CD14-positive monocyte (primary cell): ENCODE measurements at regions not wholly inside any gene's neighbourhood (a gene's known extent, or its start where the extent isn't known, plus 50 kb on each side); places are given as distances from the start of the nearest gene placed in this dataset.

ENCODE experiments used
- DNase-seq, 3 donors: peaks; one replicate each; pipeline ENCODE4 v3.0.0-alpha.2; 2011 to 2022
- H2AFZ ChIP-seq: 2 replicates; pipeline ENCODE4 v1.6.0; 2012; ENCODE audit warnings: mild to moderate bottlenecking, low read depth, low read length, inconsistent platforms; ENCODE audit not compliant: insufficient read depth, poor library complexity, severe bottlenecking
- H3K27ac ChIP-seq, 2 donors: 1 replicate in 1 of 2; 2 replicates in 1 of 2; pipeline ENCODE4 v1.5.1; 2012 to 2013; ENCODE audit warnings: low read length in 2 of 2, control low read depth in 1 of 2, inconsistent platforms in 1 of 2, low read depth in 1 of 2, mild to moderate bottlenecking in 1 of 2
- H3K27me3 ChIP-seq, 2 donors: one replicate each; pipeline versions ENCODE4 v1.6.0 to v1.6.1; 2011 to 2013; ENCODE audit warnings: low read length in 2 of 2; ENCODE audit not compliant: control insufficient read depth in 2 of 2, insufficient read depth in 2 of 2
- H3K36me3 ChIP-seq, 2 donors: replicated peaks in 1 of 2; 1 replicate in 1 of 2; 2 replicates in 1 of 2; pipeline versions ENCODE4 v1.5.1 to v1.6.1; 2012 to 2013; ENCODE audit warnings: low read length in 2 of 2, control low read depth in 1 of 2, inconsistent platforms in 1 of 2, mild to moderate bottlenecking in 1 of 2; ENCODE audit not compliant: insufficient read depth in 2 of 2, control insufficient read depth in 1 of 2
- H3K4me1 ChIP-seq, 2 donors: 1 replicate in 1 of 2; 2 replicates in 1 of 2; pipeline versions ENCODE4 v1.5.1 to v1.6.1; 2012 to 2013; ENCODE audit warnings: low read length in 2 of 2, control low read depth in 1 of 2, inconsistent platforms in 1 of 2, mild to moderate bottlenecking in 1 of 2, moderate library complexity in 1 of 2; ENCODE audit not compliant: insufficient read depth in 2 of 2, control insufficient read depth in 1 of 2
- H3K4me2 ChIP-seq: replicated peaks from 2 replicates; pipeline ENCODE3; 2012; ENCODE audit warnings: low read length, moderate library complexity, mild to moderate bottlenecking; ENCODE audit not compliant: poor library complexity, severe bottlenecking; ENCODE audit errors: extremely low read depth
- H3K4me3 ChIP-seq, 3 experiments: fragments of 200-600 bp in 1 of 3; sonication (generic) in 1 of 3; replicated peaks in 1 of 3; 1 replicate in 2 of 3; 2 replicates in 1 of 3; pipeline ENCODE4 v1.5.1; 2011 to 2013; ENCODE audit warnings: low read length in 3 of 3, mild to moderate bottlenecking in 3 of 3, control low read depth in 2 of 3, low read depth in 2 of 3, inconsistent platforms in 1 of 3, moderate library complexity in 1 of 3
- H3K79me2 ChIP-seq: 2 replicates; pipeline ENCODE4 v1.6.0; 2012; ENCODE audit warnings: mild to moderate bottlenecking, control low read depth, inconsistent platforms, low read length, moderate library complexity; ENCODE audit not compliant: insufficient read depth
- H3K9ac ChIP-seq: 2 replicates; pipeline ENCODE4 v1.6.0; 2017; ENCODE audit warnings: low read length, mild to moderate bottlenecking; ENCODE audit not compliant: insufficient read depth, poor library complexity, severe bottlenecking
- H3K9me3 ChIP-seq, 2 donors: replicated peaks in 1 of 2; 1 replicate in 1 of 2; 2 replicates in 1 of 2; pipeline versions ENCODE4 v1.5.1 to v1.6.1; 2012 to 2013; ENCODE audit warnings: low read length in 2 of 2, control low read depth in 1 of 2; ENCODE audit not compliant: control insufficient read depth in 1 of 2, insufficient read depth in 1 of 2
- H4K20me1 ChIP-seq: 2 replicates; pipeline ENCODE4 v1.6.0; 2012; ENCODE audit warnings: mild to moderate bottlenecking, low read length, control low read depth, moderate library complexity; ENCODE audit not compliant: insufficient read depth
- H3K27ac Mint-ChIP-seq, 7 donors: one replicate each; pipeline ENCODE4 v1.8.0; 2020; ENCODE audit warnings: mild to moderate bottlenecking in 7 of 7, mixed read lengths in 7 of 7, moderate library complexity in 6 of 7, inconsistent platforms in 2 of 7
- H3K27me3 Mint-ChIP-seq, 3 donors: one replicate each; pipeline ENCODE4 v1.8.0; 2021 to 2022; ENCODE audit warnings: low read depth in 3 of 3, mild to moderate bottlenecking in 3 of 3, mixed read lengths in 3 of 3, moderate library complexity in 3 of 3, inconsistent platforms in 1 of 3
- H3K36me3 Mint-ChIP-seq, 2 donors: one replicate each; pipeline ENCODE4 v1.8.0; 2020; ENCODE audit warnings: mixed read lengths in 2 of 2, inconsistent platforms in 1 of 2, mild to moderate bottlenecking in 1 of 2
- H3K4me1 Mint-ChIP-seq: one replicate; pipeline ENCODE4 v1.8.0; 2020; ENCODE audit warnings: mild to moderate bottlenecking, mixed read lengths
- H3K4me3 Mint-ChIP-seq, 2 donors: one replicate each; pipeline ENCODE4 v1.8.0; 2020; ENCODE audit warnings: mild to moderate bottlenecking in 2 of 2, mixed read lengths in 2 of 2, moderate library complexity in 1 of 2
- H3K9me3 Mint-ChIP-seq, 7 donors: one replicate each; pipeline ENCODE4 v1.8.0; 2020 to 2022; ENCODE audit warnings: mixed read lengths in 7 of 7, mild to moderate bottlenecking in 6 of 7, moderate library complexity in 6 of 7, inconsistent platforms in 2 of 7
- WGBS: methylation state at CpG from one replicate; pipeline ENCODE4 v1.1.5; 2013; ENCODE audit warnings: missing lambda C conversion rate; ENCODE audit not compliant: insufficient coverage; 5-methylcytosine and 5-hydroxymethylcytosine counted together
- intact Hi-C, 2 donors: fragments of 100-400 bp; cut with micrococcal nuclease; formaldehyde crosslinking; loops; one replicate each; pipeline versions ENCODE4 v1.15.0 to v1.15.1; 2023
- TF ChIP-seq, protein P1 (sequence below): fragments of 200-600 bp; IDR thresholded peaks from one replicate; pipeline ENCODE4 v1.8.0; 2022; ENCODE audit warnings: antibody characterized with exemption, mild to moderate bottlenecking

- Mint-ChIP-seq H3K4me3 (no peak overlapping the region), H3K27ac (no peak overlapping the region), H3K9me3 (no peaks in the 10 kb centered on the region), H3K4me1 (peaks cover 2% of the 10 kb centered on the region), H3K27me3 (no peaks in the 10 kb centered on the region), H3K36me3 (peaks cover 0 to 3% of the 10 kb centered on the region in 2 donors)
- Histone ChIP-seq H2AFZ (no peak overlapping the region), H3K36me3 (no peaks in the 10 kb centered on the region), H3K9ac (no peak overlapping the region), H3K9me3 (no peaks in the 10 kb centered on the region), H4K20me1 (no peaks in the 10 kb centered on the region), H3K27me3 (no peaks in the 10 kb centered on the region), H3K27ac (no peak overlapping the region), H3K79me2 (no peaks in the 10 kb centered on the region), H3K4me2 (no peak overlapping the region), H3K4me1 (no peaks in the 10 kb centered on the region), H3K4me3 (no peak overlapping the region)
- no peak for DNase-seq
- TF ChIP-seq, protein P1, sequence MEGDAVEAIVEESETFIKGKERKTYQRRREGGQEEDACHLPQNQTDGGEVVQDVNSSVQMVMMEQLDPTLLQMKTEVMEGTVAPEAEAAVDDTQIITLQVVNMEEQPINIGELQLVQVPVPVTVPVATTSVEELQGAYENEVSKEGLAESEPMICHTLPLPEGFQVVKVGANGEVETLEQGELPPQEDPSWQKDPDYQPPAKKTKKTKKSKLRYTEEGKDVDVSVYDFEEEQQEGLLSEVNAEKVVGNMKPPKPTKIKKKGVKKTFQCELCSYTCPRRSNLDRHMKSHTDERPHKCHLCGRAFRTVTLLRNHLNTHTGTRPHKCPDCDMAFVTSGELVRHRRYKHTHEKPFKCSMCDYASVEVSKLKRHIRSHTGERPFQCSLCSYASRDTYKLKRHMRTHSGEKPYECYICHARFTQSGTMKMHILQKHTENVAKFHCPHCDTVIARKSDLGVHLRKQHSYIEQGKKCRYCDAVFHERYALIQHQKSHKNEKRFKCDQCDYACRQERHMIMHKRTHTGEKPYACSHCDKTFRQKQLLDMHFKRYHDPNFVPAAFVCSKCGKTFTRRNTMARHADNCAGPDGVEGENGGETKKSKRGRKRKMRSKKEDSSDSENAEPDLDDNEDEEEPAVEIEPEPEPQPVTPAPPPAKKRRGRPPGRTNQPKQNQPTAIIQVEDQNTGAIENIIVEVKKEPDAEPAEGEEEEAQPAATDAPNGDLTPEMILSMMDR = no peak
- WGBS = 100% methylated on average over 3 of the region's 4 CpGs
- intact Hi-C loops = no loop called here
These were observed 95.7 kb downstream of the CYB561 start for GRCh38 chr17:63350364-63350763.

DNA sequence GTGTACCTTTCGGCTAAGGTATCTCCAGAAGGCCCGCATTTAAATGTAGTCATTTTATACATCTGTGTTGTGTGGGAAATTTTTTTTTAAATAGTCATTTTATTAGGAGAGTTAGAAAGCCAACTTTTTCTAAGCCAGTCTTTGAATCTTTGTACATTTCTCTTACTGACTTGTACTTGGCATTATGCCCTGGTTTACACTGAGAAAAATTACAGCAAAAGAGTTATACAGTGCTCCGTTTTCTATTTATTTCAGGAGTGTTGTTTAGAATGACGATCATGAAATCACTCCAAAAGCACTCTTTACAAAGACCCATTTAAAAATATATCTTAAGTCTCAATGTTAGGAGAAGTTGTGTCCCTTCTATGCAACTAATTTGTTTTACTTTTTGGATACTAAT is 91.8 kb downstream of the CYB561 start:
- Mint-ChIP-seq H3K27ac (no peak overlapping the region), H3K9me3 (no peaks in the 10 kb centered on the region), H3K36me3 (peaks cover 5 to 7% of the 10 kb centered on the region in 2 donors), H3K27me3 (no peaks in the 10 kb centered on the region), H3K4me3 (no peak overlapping the region), H3K4me1 (peaks cover 2% of the 10 kb centered on the region)
- H3K9ac ChIP-seq = no peak overlapping the region
- no peak for DNase-seq
- H3K9me3 ChIP-seq = no peaks in the 10 kb centered on the region
- H4K20me1 ChIP-seq = no peaks in the 10 kb centered on the region
- 100% methylated on average over 1 of the region's 4 CpGs for WGBS
- H2AFZ ChIP-seq = no peak overlapping the region
- H3K79me2 ChIP-seq = no peaks in the 10 kb centered on the region
- no peaks in the 10 kb centered on the region for H3K27me3 ChIP-seq
- H3K4me2 ChIP-seq = no peak overlapping the region
- intact Hi-C loops = no loop called here
- TF ChIP-seq, protein P1 = no peak
- no peak overlapping the region for H3K27ac ChIP-seq
- H3K36me3 ChIP-seq = no peaks in the 10 kb centered on the region
- H3K4me3 ChIP-seq = no peak overlapping the region
- H3K4me1 ChIP-seq = no peaks in the 10 kb centered on the region
